Right lobe of liver (tissue), 6 donors: ENCODE measurements at regions not wholly inside any gene's neighbourhood (a gene's known extent, or its start where the extent isn't known, plus 50 kb on each side); places are given as distances from the start of the nearest gene placed in this dataset.

Source experiments
- ATAC-seq, 4 donors: fragments of 200-7000 bp; cut with Tn5 transposase; one replicate each; pipeline ENCODE4 v1.9.1; 2020; ENCODE audit warnings: mild to moderate bottlenecking in 4 of 4, moderate library complexity in 4 of 4
- DNase-seq, 3 donors: peaks; one replicate each; pipeline ENCODE4 v3.0.0-alpha.2; 2020
- H3K27ac ChIP-seq, 3 donors: fragments of 200-600 bp; one replicate each; pipeline ENCODE4 v1.8.0; 2022
- H3K27me3 ChIP-seq, 2 donors: fragments of 200-600 bp; one replicate each; pipeline ENCODE4 v1.8.0; 2022
- H3K36me3 ChIP-seq, 4 donors: fragments of 200-600 bp; sonication (generic) in 1 of 4; one replicate each; pipeline versions ENCODE4 v1.5.1 to v1.8.0; 2017 to 2022; ENCODE audit warnings: control low read depth in 1 of 4
- H3K4me1 ChIP-seq, 4 donors: fragments of 200-600 bp; sonication (generic) in 1 of 4; one replicate each; pipeline versions ENCODE4 v1.5.1 to v1.8.0; 2017 to 2022; ENCODE audit warnings: control low read depth in 1 of 4
- H3K4me3 ChIP-seq, 3 donors: fragments of 200-600 bp; one replicate each; pipeline ENCODE4 v1.8.0; 2022
- H3K9me3 ChIP-seq, 4 donors: fragments of 200-600 bp; sonication (generic) in 1 of 4; one replicate each; pipeline versions ENCODE4 v1.5.1 to v1.8.0; 2017 to 2022; ENCODE audit warnings: control low read depth in 1 of 4
- POLR2A ChIP-seq: fragments of 450-650 bp; IDR thresholded peaks from one replicate; pipeline ENCODE4 v1.6.1; 2017; ENCODE audit warnings: antibody characterized with exemption, mild to moderate bottlenecking
- WGBS: methylation state at CpG from one replicate; pipeline ENCODE4 v1.1.6; 2018; ENCODE audit warnings: low coverage, low lambda C conversion rate; ENCODE audit not compliant: insufficient coverage; ENCODE audit errors: missing lambda C conversion rate; 5-methylcytosine and 5-hydroxymethylcytosine counted together
- intact Hi-C, 2 donors: fragments of 100-400 bp; cut with DNase I; formaldehyde crosslinking; loops; one replicate each; pipeline versions ENCODE4 v1.11.2 to v1.14.1; 2022
- TF ChIP-seq, protein P1 (sequence below), 4 donors: fragments of 200-600 bp in 3 of 4; fragments of 450-650 bp in 1 of 4; IDR thresholded peaks; one replicate each; pipeline versions ENCODE4 v1.5.1 to v1.8.0; 2016 to 2022; ENCODE audit warnings: antibody characterized with exemption in 4 of 4, mild to moderate bottlenecking in 2 of 4
- donor health status: DM: no; HTN: yes; CAD: no.
- donor health status: DM: no; HTN: no; CAD: no.
- donor health status: DM: no; HTN: no; CAD: no.
- donor health status: DM: no; HTN: yes; CAD: no.
- donor health status: DM: no; HTN: yes; CAD: no.

DNA sequence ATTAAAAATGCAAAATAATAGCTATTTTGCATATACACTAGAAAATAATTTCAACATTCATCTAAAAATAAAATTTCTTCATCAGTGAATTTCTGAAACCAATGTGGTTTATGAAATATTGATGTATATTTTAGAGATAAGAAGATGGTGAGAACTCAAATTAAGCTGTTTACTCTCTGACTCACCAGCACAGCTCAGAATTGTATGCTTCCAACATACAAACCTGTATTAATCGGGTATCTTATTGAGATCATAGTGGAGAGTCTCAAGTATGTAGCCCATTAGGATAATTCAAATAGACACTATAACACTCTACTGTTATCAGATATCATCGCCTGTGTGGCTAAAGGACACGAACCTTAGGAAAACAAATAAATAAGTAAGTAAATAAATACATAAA is 899.5 kb upstream of the INTU start:
- no peaks in the 10 kb centered on the region for H3K36me3 ChIP-seq
- DNase-seq = no peak
- H3K4me3 ChIP-seq = no peak overlapping the region
- TF ChIP-seq, protein P1, sequence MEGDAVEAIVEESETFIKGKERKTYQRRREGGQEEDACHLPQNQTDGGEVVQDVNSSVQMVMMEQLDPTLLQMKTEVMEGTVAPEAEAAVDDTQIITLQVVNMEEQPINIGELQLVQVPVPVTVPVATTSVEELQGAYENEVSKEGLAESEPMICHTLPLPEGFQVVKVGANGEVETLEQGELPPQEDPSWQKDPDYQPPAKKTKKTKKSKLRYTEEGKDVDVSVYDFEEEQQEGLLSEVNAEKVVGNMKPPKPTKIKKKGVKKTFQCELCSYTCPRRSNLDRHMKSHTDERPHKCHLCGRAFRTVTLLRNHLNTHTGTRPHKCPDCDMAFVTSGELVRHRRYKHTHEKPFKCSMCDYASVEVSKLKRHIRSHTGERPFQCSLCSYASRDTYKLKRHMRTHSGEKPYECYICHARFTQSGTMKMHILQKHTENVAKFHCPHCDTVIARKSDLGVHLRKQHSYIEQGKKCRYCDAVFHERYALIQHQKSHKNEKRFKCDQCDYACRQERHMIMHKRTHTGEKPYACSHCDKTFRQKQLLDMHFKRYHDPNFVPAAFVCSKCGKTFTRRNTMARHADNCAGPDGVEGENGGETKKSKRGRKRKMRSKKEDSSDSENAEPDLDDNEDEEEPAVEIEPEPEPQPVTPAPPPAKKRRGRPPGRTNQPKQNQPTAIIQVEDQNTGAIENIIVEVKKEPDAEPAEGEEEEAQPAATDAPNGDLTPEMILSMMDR (IDR thresholded peaks at IDR 0.05) = no peak
- no peak for TF ChIP-seq POLR2A
- H3K27ac ChIP-seq = no peak overlapping the region
- no peaks in the 10 kb centered on the region for H3K27me3 ChIP-seq
- H3K9me3 ChIP-seq = no peaks in the 10 kb centered on the region
- no peak for ATAC-seq
- H3K4me1 ChIP-seq = no peaks in the 10 kb centered on the region
- intact Hi-C loops = no loop called here
- 13% methylated on average over 3 of the region's 3 CpGs for WGBS

DNA sequence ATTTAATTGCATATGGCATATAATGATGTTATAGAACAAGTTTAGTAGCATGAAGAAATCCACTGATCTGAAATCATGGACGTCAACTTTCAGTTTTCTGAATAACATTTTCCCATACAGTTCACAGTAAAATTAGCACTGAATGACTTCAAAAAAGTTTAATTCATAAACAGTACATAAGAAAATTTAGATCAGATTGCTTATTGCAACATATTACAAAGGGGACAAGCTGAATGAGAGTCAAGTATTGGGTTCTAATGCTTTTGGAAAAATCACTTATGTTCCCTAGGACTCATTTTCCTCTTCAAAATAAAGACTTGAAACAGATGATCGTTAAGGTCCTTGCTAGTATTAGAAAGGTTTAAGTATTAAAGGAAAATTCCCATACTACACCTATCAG is 898.3 kb upstream of the INTU start:
- TF ChIP-seq, protein P1 (IDR thresholded peaks at IDR 0.05) = no peak
- no peak for TF ChIP-seq POLR2A
- no peak for ATAC-seq

DNA sequence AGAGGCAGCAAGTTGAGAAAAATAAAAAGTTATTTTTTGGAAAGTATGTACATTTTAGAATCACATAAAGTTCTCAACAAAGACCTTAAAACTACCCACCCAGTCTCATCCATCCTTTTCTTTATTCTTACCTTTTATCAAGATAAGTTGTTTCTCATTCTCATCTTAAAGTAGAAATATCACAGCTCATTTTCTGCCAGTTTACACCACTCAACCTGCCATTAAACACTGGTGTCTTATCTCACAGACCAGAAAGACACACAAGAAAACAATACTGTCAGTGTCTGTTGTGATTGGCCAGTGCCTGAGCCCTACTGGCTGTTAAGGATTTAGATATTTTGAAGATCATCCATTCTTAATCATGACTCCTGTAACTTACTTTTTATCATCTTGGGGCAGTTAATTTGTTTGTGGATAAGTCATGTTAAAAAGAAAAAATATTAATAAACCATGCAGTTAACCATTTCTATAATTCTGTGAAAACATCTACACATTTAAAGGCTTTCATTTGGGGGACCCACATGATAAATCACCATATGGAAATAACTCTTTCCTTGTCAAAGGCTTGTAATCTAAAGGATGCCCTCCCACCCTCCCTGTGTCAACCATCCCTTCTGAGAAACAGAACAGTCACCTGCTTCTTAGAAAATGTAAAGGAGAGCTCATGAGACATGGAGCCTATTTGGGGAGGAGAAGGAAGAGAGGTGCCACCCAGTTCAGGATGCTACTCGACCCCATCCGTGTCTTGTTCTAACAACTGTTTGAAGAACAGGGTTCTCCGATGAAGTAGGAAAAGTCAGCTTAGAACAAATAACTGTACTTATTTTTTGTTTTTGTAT is 897.2 kb upstream of the INTU start:
- H3K27ac ChIP-seq = no peak overlapping the region
- ATAC-seq = no peak
- no peaks in the 10 kb centered on the region for H3K4me1 ChIP-seq
- intact Hi-C loops = no loop called here
- TF ChIP-seq, protein P1 (IDR thresholded peaks at IDR 0.05) = no peak
- no peak for TF ChIP-seq POLR2A
- H3K9me3 ChIP-seq = no peaks in the 10 kb centered on the region
- H3K4me3 ChIP-seq = no peak overlapping the region
- no peaks in the 10 kb centered on the region for H3K27me3 ChIP-seq
- no peak for DNase-seq
- H3K36me3 ChIP-seq = no peaks in the 10 kb centered on the region
- 57% methylated on average over 3 of the region's 3 CpGs for WGBS

More for the DNA sequence above, 898.3 kb upstream of the INTU start:
- 25% methylated on average over 2 of the region's 2 CpGs for WGBS
- no peak for DNase-seq
- H3K27ac ChIP-seq = no peak overlapping the region
- no peaks in the 10 kb centered on the region for H3K36me3 ChIP-seq
- no peaks in the 10 kb centered on the region for H3K9me3 ChIP-seq
- intact Hi-C loops = no loop called here
- no peak overlapping the region for H3K4me3 ChIP-seq
- H3K4me1 ChIP-seq = no peaks in the 10 kb centered on the region
- no peaks in the 10 kb centered on the region for H3K27me3 ChIP-seq

DNA sequence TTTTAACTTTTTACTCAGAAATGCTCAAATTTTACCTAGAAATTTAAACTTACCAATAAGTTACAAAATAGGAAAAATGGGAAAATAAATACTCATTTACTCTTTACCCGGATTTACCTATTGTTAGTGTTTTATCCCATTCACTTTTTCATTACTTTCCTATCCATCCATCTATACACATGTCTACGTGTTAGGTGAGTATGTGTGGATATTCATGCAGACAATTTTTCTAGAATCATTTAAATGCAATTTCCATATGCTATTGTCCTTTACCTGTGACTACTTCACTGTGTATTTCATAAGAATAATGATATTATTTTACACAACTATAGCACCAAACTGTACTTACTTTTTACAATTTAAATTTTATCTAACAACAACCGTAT is 896.6 kb upstream of the INTU start:
- no peak for TF ChIP-seq POLR2A
- TF ChIP-seq, protein P1 (IDR thresholded peaks at IDR 0.05) = no peak

More for the DNA sequence above, 896.6 kb upstream of the INTU start:
- Histone ChIP-seq H3K27ac (no peak overlapping the region), H3K27me3 (no peaks in the 10 kb centered on the region), H3K4me1 (no peaks in the 10 kb centered on the region), H3K36me3 (no peaks in the 10 kb centered on the region), H3K9me3 (no peaks in the 10 kb centered on the region), H3K4me3 (no peak overlapping the region)
- intact Hi-C loops = no loop called here
- ATAC-seq (no peak), DNase-seq (no peak)
- 61% methylated on average over 3 of the region's 3 CpGs for WGBS
